GM18511 (cell line): ENCODE measurements at regions not wholly inside any gene's neighbourhood (a gene's known extent, or its start where the extent isn't known, plus 50 kb on each side); places are given as distances from the start of the nearest gene placed in this dataset.

Source experiments
- ATAC-seq: cut with Tn5 transposase; IDR thresholded peaks from one replicate; pipeline ENCODE4 v1.9.1; 2021; ENCODE audit warnings: mild to moderate bottlenecking, moderate library complexity; ENCODE audit not compliant: unreplicated experiment

- no peak for ATAC-seq
These were observed 284.3 kb downstream of the ICOS start for GRCh38 chr2:204220896-204221295.

- no peak for ATAC-seq
These were observed 286.5 kb downstream of the ICOS start for GRCh38 chr2:204223046-204223445.

GRCh38 chr2:204223544-204223943 lies 287.0 kb downstream of the ICOS start:
- no peak for ATAC-seq

GRCh38 chr2:204225671-204226073 lies 289.1 kb downstream of the ICOS start:
- ATAC-seq, result no peak

GRCh38 chr2:204226305-204226880 lies 289.8 kb downstream of the ICOS start:
- ATAC-seq, result no peak

GRCh38 chr2:204228169-204228886 lies 291.8 kb downstream of the ICOS start:
- no peak for ATAC-seq

- ATAC-seq, result no peak
These were observed 297.7 kb downstream of the ICOS start for GRCh38 chr2:204234248-204234647.

- ATAC-seq, result no peak
These were observed 298.3 kb downstream of the ICOS start for GRCh38 chr2:204234879-204235278.

- no peak for ATAC-seq
These were observed 300.9 kb downstream of the ICOS start for GRCh38 chr2:204237416-204237815.

GRCh38 chr2:204239411-204240165 lies 303.0 kb downstream of the ICOS start:
- ATAC-seq, result no peak

- ATAC-seq, result no peak
These were observed 304.3 kb upstream of the PARD3B start for GRCh38 chr2:204240961-204241360.

GRCh38 chr2:204249437-204249836 lies 295.8 kb upstream of the PARD3B start:
- no peak for ATAC-seq

GRCh38 chr2:204250692-204251091 lies 294.6 kb upstream of the PARD3B start:
- peak; percentile 6 for ATAC-seq

GRCh38 chr2:204251158-204251997 lies 293.9 kb upstream of the PARD3B start:
- peak; percentile 83 for ATAC-seq

GRCh38 chr2:204251998-204252376 lies 293.3 kb upstream of the PARD3B start:
- ATAC-seq, result no peak

GRCh38 chr2:204255071-204255470 lies 290.2 kb upstream of the PARD3B start:
- ATAC-seq, result no peak

GRCh38 chr2:204255526-204255925 lies 289.7 kb upstream of the PARD3B start:
- no peak for ATAC-seq

- ATAC-seq, result no peak
These were observed 287.5 kb upstream of the PARD3B start for GRCh38 chr2:204257781-204258180.

- ATAC-seq, result no peak
These were observed 286.4 kb upstream of the PARD3B start for GRCh38 chr2:204258890-204259289.

GRCh38 chr2:204260162-204260877 lies 285.0 kb upstream of the PARD3B start:
- peak; percentile 73 for ATAC-seq

- no peak for ATAC-seq
These were observed 284.4 kb upstream of the PARD3B start for GRCh38 chr2:204260901-204261300.
